Stimulated activated CD8-positive, alpha-beta memory T cell treated with anti-CD3 and anti-CD28 coated beads, Interleukin-2, amount 100 ng/mL, for 1 hour (primary cell): ENCODE measurements at regions not wholly inside any gene's neighbourhood (a gene's known extent, or its start where the extent isn't known, plus 50 kb on each side); places are given as distances from the start of the nearest gene placed in this dataset.

ENCODE experiments used
- DNase-seq, 2 donors: peaks; one replicate each; pipeline ENCODE4 v3.0.0-alpha.2; 2020; ENCODE audit warnings: low read depth in 2 of 2

GRCh38 chr1:112788054-112788453 is 72.9 kb upstream of the PPM1J start:
- DNase-seq = no peak

GRCh38 chr1:112783059-112783458 is 67.9 kb upstream of the PPM1J start:
- no peak for DNase-seq

DNA sequence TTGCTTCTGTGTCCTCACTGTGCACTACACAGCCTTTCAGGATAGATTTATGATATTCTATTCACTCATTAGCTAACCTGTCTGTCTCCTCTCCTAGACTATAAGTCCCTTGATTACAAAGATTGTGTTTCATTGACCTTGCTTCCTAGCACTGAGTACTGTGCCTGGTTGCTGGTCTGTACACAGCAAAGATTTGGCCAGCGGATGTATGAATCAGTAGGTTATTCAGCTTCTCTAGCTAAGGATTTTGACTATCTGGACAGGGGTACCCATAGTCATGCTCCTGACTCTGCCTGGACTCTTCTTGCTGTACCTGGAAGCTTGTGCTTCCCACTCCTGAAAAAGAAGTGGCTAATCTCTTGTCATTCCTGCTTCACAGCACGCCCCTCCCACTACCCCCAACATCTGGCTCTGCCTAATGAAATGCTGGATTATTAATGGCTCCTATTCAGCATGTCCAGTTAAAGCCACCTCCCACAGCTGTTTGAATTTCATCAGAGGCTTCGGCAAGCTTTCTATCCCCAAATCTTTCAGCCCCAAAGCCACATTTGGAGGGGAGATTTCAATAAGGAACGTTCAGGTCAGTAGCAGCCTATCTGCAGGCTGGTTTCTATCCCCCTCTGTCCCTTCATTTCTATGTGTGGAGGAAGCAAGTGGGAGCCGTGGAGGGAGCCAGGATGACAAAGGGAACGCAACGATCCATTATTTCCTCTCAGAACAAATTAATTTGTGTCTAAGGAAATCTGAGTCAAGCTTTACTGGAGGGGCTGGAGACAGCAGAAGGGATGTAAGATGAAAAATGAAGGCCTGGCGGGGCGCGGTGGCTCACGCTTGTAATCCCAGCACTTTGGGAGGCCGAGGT is 64.8 kb upstream of the PPM1J start:
- DNase-seq = no peak

GRCh38 chr1:112778137-112778536 is 63.0 kb upstream of the PPM1J start:
- DNase-seq = no peak

DNA sequence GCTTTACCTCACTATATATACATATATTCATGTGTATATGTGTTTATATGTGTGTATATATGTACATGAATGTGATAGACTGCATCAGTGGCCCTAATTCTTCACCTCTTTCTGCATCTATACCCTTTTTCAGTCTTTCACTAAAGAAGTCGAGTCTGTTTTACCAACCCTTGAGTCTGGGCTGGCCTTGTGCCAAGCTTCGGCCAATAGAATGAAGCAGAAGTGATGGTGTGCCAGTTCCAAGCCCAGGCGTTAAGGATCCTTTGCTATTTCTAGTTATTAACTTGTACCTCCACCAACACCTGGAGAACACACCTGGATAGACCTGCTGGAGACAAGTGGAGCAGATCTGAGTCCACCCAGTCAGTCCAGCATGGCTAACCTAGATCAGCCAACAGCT is 61.6 kb upstream of the PPM1J start:
- no peak for DNase-seq

DNA sequence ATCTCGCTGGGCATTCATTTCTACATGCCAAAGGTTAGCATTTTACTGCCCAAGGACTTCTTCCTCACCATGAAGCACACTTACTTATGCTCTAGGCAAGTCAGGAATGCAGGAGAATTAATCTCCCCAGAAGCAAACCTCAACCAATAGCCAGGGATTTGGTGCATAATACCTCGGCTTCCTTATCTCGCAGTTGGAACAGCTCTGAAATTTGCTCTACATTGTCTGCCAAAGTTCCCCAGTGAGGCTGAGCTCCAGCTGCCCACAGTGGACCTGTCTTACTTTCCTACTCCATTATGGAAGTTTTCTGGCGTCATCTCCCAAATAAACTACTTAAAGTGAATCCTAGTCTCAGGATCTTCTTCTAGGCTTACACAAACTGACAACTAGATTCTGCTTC is 57.6 kb upstream of the PPM1J start:
- no peak for DNase-seq

DNA sequence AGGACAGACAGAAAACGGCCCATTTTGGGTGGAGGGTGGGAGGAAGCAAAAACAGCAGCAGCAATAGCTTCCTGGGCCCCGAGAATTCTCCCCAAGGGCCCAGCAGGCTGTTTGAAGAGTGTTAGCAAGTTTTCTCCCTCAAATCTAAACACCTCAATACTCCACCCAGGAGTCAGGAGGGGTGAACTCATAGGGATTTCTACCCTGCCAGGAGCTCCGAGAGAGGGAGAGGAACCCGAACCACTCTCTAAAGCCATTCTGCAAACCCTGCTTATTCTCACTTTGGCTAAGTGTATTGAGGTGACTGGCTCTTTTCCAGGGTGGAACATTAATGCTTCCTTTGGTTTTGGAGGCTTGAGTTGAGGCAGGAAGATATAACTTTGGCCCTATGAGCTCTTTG is 55.6 kb upstream of the PPM1J start:
- DNase-seq = no peak

DNA sequence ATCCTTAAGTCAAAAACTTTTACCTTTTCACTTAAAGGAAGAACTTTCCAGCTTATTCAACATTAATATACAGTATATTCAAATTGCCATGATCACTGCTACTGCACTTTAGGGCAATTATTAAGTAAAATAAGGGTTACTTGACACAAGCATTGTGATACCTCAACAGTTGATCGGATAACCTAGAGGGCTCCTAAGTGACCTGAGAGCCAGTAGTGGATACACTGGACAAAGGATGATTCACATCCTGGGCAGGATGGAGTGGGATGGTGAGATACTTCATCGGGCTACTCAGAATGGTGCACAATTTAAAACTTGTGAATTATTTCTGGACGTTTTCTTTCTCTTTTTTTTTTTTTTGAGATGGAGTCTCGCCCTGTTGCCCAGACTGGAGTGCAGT is 54.5 kb upstream of the PPM1J start:
- no peak for DNase-seq

- DNase-seq = no peak
These were observed 52.5 kb upstream of the PPM1J start for GRCh38 chr1:112767646-112768045.
